ENCODE measurements at regions not wholly inside any gene's neighbourhood (a gene's known extent, or its start where the extent isn't known, plus 50 kb on each side); places are given as distances from the start of the nearest gene placed in this dataset.
"Not testable (repeated sequence)": the region's sequence is repeated elsewhere in the genome, so short reads cannot be mapped to it uniquely, and the experiment has no call there.

- 35% methylated on average over 3 of the region's 3 CpGs for WGBS
- H3K9me3 ChIP-seq (ENCODE audit: control insufficient read depth in 2 of 2, insufficient read depth in 1 of 2, low read length in 1 of 2) = no peaks in the 10 kb centered on the region
- no peak overlapping the region for H3K27ac ChIP-seq (ENCODE audit: low read depth in 1 of 2, low read length in 1 of 2)
These were observed 55.4 kb upstream of the KLF14 start for GRCh38 chr7:130789436-130789835.

GRCh38 chr7:130791746-130792145 lies 57.7 kb upstream of the KLF14 start:
- 94% methylated on average over 4 of the region's 4 CpGs for WGBS
- H3K9me3 ChIP-seq (ENCODE audit: control insufficient read depth in 2 of 2, insufficient read depth in 1 of 2, low read length in 1 of 2) = no peaks in the 10 kb centered on the region
- no peaks in the 10 kb centered on the region for H3K36me3 ChIP-seq (ENCODE audit: control insufficient read depth in 2 of 2, insufficient read depth in 2 of 2, low read length in 1 of 2)
- no peak overlapping the region for H3K4me3 ChIP-seq (ENCODE audit: low read length in 2 of 2)
- no peak overlapping the region for H3K27ac ChIP-seq (ENCODE audit: low read depth in 1 of 2, low read length in 1 of 2)
- no peaks in the 10 kb centered on the region for H3K27me3 ChIP-seq (ENCODE audit: control insufficient read depth in 2 of 2, insufficient read depth in 1 of 2, low read length in 1 of 2)
- no peak for DNase-seq (ENCODE audit: low read depth in 6 of 9, low spot score in 9 of 9)
- H3K4me1 ChIP-seq (ENCODE audit: control insufficient read depth in 2 of 2, insufficient read depth in 2 of 2, low read length in 2 of 2) = no peaks in the 10 kb centered on the region

More at GRCh38 chr7:130789436-130789835, 55.4 kb upstream of the KLF14 start:
- DNase-seq (ENCODE audit: low read depth in 6 of 9, low spot score in 9 of 9) = no peak
- Histone ChIP-seq H3K27me3 (ENCODE audit: control insufficient read depth in 2 of 2, insufficient read depth in 1 of 2, low read length in 1 of 2) (no peaks in the 10 kb centered on the region), H3K4me1 (ENCODE audit: control insufficient read depth in 2 of 2, insufficient read depth in 2 of 2, low read length in 2 of 2) (no peaks in the 10 kb centered on the region), H3K4me3 (ENCODE audit: low read length in 2 of 2) (no peak overlapping the region), H3K36me3 (ENCODE audit: control insufficient read depth in 2 of 2, insufficient read depth in 2 of 2, low read length in 1 of 2) (no peaks in the 10 kb centered on the region)

GRCh38 chr7:130793855-130794618 lies 60.0 kb upstream of the KLF14 start:
- no peaks in the 10 kb centered on the region for H3K4me1 ChIP-seq (ENCODE audit: control insufficient read depth in 2 of 2, insufficient read depth in 2 of 2, low read length in 2 of 2)
- 92% methylated on average over 9 of the region's 9 CpGs for WGBS
- no peak overlapping the region for H3K27ac ChIP-seq (ENCODE audit: low read depth in 1 of 2, low read length in 1 of 2)
- no peaks in the 10 kb centered on the region for H3K27me3 ChIP-seq (ENCODE audit: control insufficient read depth in 2 of 2, insufficient read depth in 1 of 2, low read length in 1 of 2)
- no peak overlapping the region for H3K4me3 ChIP-seq (ENCODE audit: low read length in 2 of 2)
- H3K9me3 ChIP-seq (ENCODE audit: control insufficient read depth in 2 of 2, insufficient read depth in 1 of 2, low read length in 1 of 2) = no peaks in the 10 kb centered on the region
- no peaks in the 10 kb centered on the region for H3K36me3 ChIP-seq (ENCODE audit: control insufficient read depth in 2 of 2, insufficient read depth in 2 of 2, low read length in 1 of 2)
- DNase-seq (ENCODE audit: low read depth in 6 of 9, low spot score in 9 of 9) = no peak

GRCh38 chr7:130794619-130794922 lies 60.6 kb upstream of the KLF14 start:
- Histone ChIP-seq H3K4me1 (ENCODE audit: control insufficient read depth in 2 of 2, insufficient read depth in 2 of 2, low read length in 2 of 2) (no peaks in the 10 kb centered on the region), H3K27me3 (ENCODE audit: control insufficient read depth in 2 of 2, insufficient read depth in 1 of 2, low read length in 1 of 2) (no peaks in the 10 kb centered on the region), H3K27ac (ENCODE audit: low read depth in 1 of 2, low read length in 1 of 2) (no peak overlapping the region), H3K4me3 (ENCODE audit: low read length in 2 of 2) (no peak overlapping the region), H3K36me3 (ENCODE audit: control insufficient read depth in 2 of 2, insufficient read depth in 2 of 2, low read length in 1 of 2) (no peaks in the 10 kb centered on the region), H3K9me3 (ENCODE audit: control insufficient read depth in 2 of 2, insufficient read depth in 1 of 2, low read length in 1 of 2) (no peaks in the 10 kb centered on the region)
- no peak for DNase-seq (ENCODE audit: low read depth in 6 of 9, low spot score in 9 of 9)
- 97% methylated on average over 3 of the region's 3 CpGs for WGBS

- H3K36me3 ChIP-seq (ENCODE audit: control insufficient read depth in 2 of 2, insufficient read depth in 2 of 2, low read length in 1 of 2); H3K4me1 ChIP-seq (ENCODE audit: control insufficient read depth in 2 of 2, insufficient read depth in 2 of 2, low read length in 2 of 2); H3K27ac ChIP-seq (ENCODE audit: low read depth in 1 of 2, low read length in 1 of 2); H3K4me3 ChIP-seq (ENCODE audit: low read length in 2 of 2); H3K9me3 ChIP-seq (ENCODE audit: control insufficient read depth in 2 of 2, insufficient read depth in 1 of 2, low read length in 1 of 2); DNase-seq (ENCODE audit: low read depth in 6 of 9, low spot score in 9 of 9); H3K27me3 ChIP-seq (ENCODE audit: control insufficient read depth in 2 of 2, insufficient read depth in 1 of 2, low read length in 1 of 2): not testable (repeated sequence)
- 98% methylated on average over 2 of the region's 2 CpGs for WGBS
These were observed 62.4 kb upstream of the KLF14 start for GRCh38 chr7:130796425-130796824.

GRCh38 chr7:130803127-130803526 lies 69.1 kb upstream of the KLF14 start:
- Histone ChIP-seq H3K36me3 (ENCODE audit: control insufficient read depth in 2 of 2, insufficient read depth in 2 of 2, low read length in 1 of 2) (no peaks in the 10 kb centered on the region), H3K4me3 (ENCODE audit: low read length in 2 of 2) (no peak overlapping the region), H3K4me1 (ENCODE audit: control insufficient read depth in 2 of 2, insufficient read depth in 2 of 2, low read length in 2 of 2) (no peaks in the 10 kb centered on the region), H3K27me3 (ENCODE audit: control insufficient read depth in 2 of 2, insufficient read depth in 1 of 2, low read length in 1 of 2) (no peaks in the 10 kb centered on the region), H3K9me3 (ENCODE audit: control insufficient read depth in 2 of 2, insufficient read depth in 1 of 2, low read length in 1 of 2) (no peaks in the 10 kb centered on the region), H3K27ac (ENCODE audit: low read depth in 1 of 2, low read length in 1 of 2) (no peak overlapping the region)
- no peak for DNase-seq (ENCODE audit: low read depth in 6 of 9, low spot score in 9 of 9)
- 86% methylated on average over 3 of the region's 3 CpGs for WGBS

- Histone ChIP-seq H3K36me3 (ENCODE audit: control insufficient read depth in 2 of 2, insufficient read depth in 2 of 2, low read length in 1 of 2) (no peaks in the 10 kb centered on the region), H3K9me3 (ENCODE audit: control insufficient read depth in 2 of 2, insufficient read depth in 1 of 2, low read length in 1 of 2) (no peaks in the 10 kb centered on the region), H3K27ac (ENCODE audit: low read depth in 1 of 2, low read length in 1 of 2) (no peak overlapping the region), H3K4me1 (ENCODE audit: control insufficient read depth in 2 of 2, insufficient read depth in 2 of 2, low read length in 2 of 2) (no peaks in the 10 kb centered on the region), H3K27me3 (ENCODE audit: control insufficient read depth in 2 of 2, insufficient read depth in 1 of 2, low read length in 1 of 2) (no peaks in the 10 kb centered on the region), H3K4me3 (ENCODE audit: low read length in 2 of 2) (no peak overlapping the region)
- no peak for DNase-seq (ENCODE audit: low read depth in 6 of 9, low spot score in 9 of 9)
- WGBS = 90% methylated on average over 3 of the region's 3 CpGs
These were observed 70.2 kb upstream of the KLF14 start for GRCh38 chr7:130804220-130804619.

GRCh38 chr7:130812819-130813218 lies 78.8 kb upstream of the KLF14 start:
- not testable (repeated sequence) for H3K9me3 ChIP-seq (ENCODE audit: control insufficient read depth in 2 of 2, insufficient read depth in 1 of 2, low read length in 1 of 2); H3K4me3 ChIP-seq (ENCODE audit: low read length in 2 of 2); H3K36me3 ChIP-seq (ENCODE audit: control insufficient read depth in 2 of 2, insufficient read depth in 2 of 2, low read length in 1 of 2); H3K27me3 ChIP-seq (ENCODE audit: control insufficient read depth in 2 of 2, insufficient read depth in 1 of 2, low read length in 1 of 2); DNase-seq (ENCODE audit: low read depth in 6 of 9, low spot score in 9 of 9); H3K4me1 ChIP-seq (ENCODE audit: control insufficient read depth in 2 of 2, insufficient read depth in 2 of 2, low read length in 2 of 2); H3K27ac ChIP-seq (ENCODE audit: low read depth in 1 of 2, low read length in 1 of 2)
- 98% methylated on average over 4 of the region's 4 CpGs for WGBS

- H3K27me3 ChIP-seq (ENCODE audit: control insufficient read depth in 2 of 2, insufficient read depth in 1 of 2, low read length in 1 of 2) = no peaks in the 10 kb centered on the region
- WGBS = 77% methylated on average over 2 of the region's 2 CpGs
- peak in 1 of 9 donors; percentile 12 for DNase-seq (ENCODE audit: low read depth in 6 of 9, low spot score in 9 of 9)
These were observed 80.8 kb upstream of the KLF14 start for GRCh38 chr7:130814778-130815335.

More at GRCh38 chr7:130814778-130815335, 80.8 kb upstream of the KLF14 start:
- no peaks in the 10 kb centered on the region for H3K36me3 ChIP-seq (ENCODE audit: control insufficient read depth in 2 of 2, insufficient read depth in 2 of 2, low read length in 1 of 2)
- H3K4me3 ChIP-seq (ENCODE audit: low read length in 2 of 2) = no peak overlapping the region
- H3K9me3 ChIP-seq (ENCODE audit: control insufficient read depth in 2 of 2, insufficient read depth in 1 of 2, low read length in 1 of 2) = no peaks in the 10 kb centered on the region
- no peak overlapping the region for H3K27ac ChIP-seq (ENCODE audit: low read depth in 1 of 2, low read length in 1 of 2)
- H3K4me1 ChIP-seq (ENCODE audit: control insufficient read depth in 2 of 2, insufficient read depth in 2 of 2, low read length in 2 of 2) = no peaks in the 10 kb centered on the region
